Liver (tissue), 8 donors: ENCODE measurements at regions not wholly inside any gene's neighbourhood (a gene's known extent, or its start where the extent isn't known, plus 50 kb on each side); places are given as distances from the start of the nearest gene placed in this dataset.

ENCODE experiments used
- DNase-seq: peaks from one replicate; pipeline ENCODE4 v3.0.0-alpha.2; 2017; ENCODE audit warnings: low spot score
- H3K27ac ChIP-seq, 2 donors: one replicate each; pipeline ENCODE4 v1.7.0; 2013; ENCODE audit warnings: inconsistent platforms in 2 of 2, low read length in 2 of 2, control low read depth in 1 of 2, low read depth in 1 of 2, mild to moderate bottlenecking in 1 of 2
- H3K27me3 ChIP-seq, 4 donors: one replicate each; pipeline versions ENCODE4 v1.6.1 to v1.7.0; 2013; ENCODE audit warnings: low read length in 3 of 4, inconsistent platforms in 1 of 4, mild to moderate bottlenecking in 1 of 4, moderate library complexity in 1 of 4; ENCODE audit not compliant: control insufficient read depth in 4 of 4, insufficient read depth in 4 of 4
- H3K36me3 ChIP-seq, 4 donors: one replicate each; pipeline versions ENCODE4 v1.6.1 to v1.7.0; 2013; ENCODE audit warnings: low read length in 3 of 4, mild to moderate bottlenecking in 3 of 4, low read depth in 1 of 4, moderate library complexity in 1 of 4; ENCODE audit not compliant: control insufficient read depth in 4 of 4, insufficient read depth in 3 of 4
- H3K4me1 ChIP-seq, 4 donors: one replicate each; pipeline versions ENCODE4 v1.6.1 to v1.7.0; 2013; ENCODE audit warnings: low read length in 3 of 4, mild to moderate bottlenecking in 3 of 4, moderate library complexity in 1 of 4; ENCODE audit not compliant: control insufficient read depth in 4 of 4, insufficient read depth in 4 of 4
- H3K4me3 ChIP-seq, 3 donors: one replicate each; pipeline versions ENCODE4 v1.6.1 to v1.7.0; 2013; ENCODE audit warnings: low read length in 3 of 3, control low read depth in 1 of 3, low read depth in 1 of 3, mild to moderate bottlenecking in 1 of 3
- H3K9ac ChIP-seq, 2 donors: one replicate each; pipeline ENCODE4 v1.7.0; 2013; ENCODE audit warnings: low read length in 2 of 2, mild to moderate bottlenecking in 2 of 2, moderate library complexity in 2 of 2, control low read depth in 1 of 2, low read depth in 1 of 2
- H3K9me3 ChIP-seq, 4 donors: one replicate each; pipeline versions ENCODE4 v1.6.1 to v1.7.0; 2013; ENCODE audit warnings: low read length in 3 of 4; ENCODE audit not compliant: control insufficient read depth in 4 of 4
- EGR1 ChIP-seq, 2 donors: IDR thresholded peaks; 2 replicates each; pipeline ENCODE4 v1.6.1; 2016 to 2018; ENCODE audit warnings: antibody characterized with exemption in 2 of 2, low read depth in 2 of 2
- FOXA1 ChIP-seq: IDR thresholded peaks from 2 replicates; pipeline ENCODE4 v1.6.1; 2016; ENCODE audit warnings: antibody characterized with exemption
- GABPA ChIP-seq, 2 donors: IDR thresholded peaks in 1 of 2; conservative IDR thresholded peaks in 1 of 2; 2 replicates each; pipeline ENCODE4 v1.6.1; 2016; ENCODE audit warnings: antibody characterized with exemption in 2 of 2, mild to moderate bottlenecking in 1 of 2, moderate library complexity in 1 of 2
- HNF4A ChIP-seq, 2 donors: conservative IDR thresholded peaks; 2 replicates each; pipeline ENCODE4 v1.6.1; 2016; ENCODE audit warnings: antibody characterized with exemption in 2 of 2, mild to moderate bottlenecking in 2 of 2
- HNF4G ChIP-seq: IDR thresholded peaks from 2 replicates; pipeline ENCODE4 v1.6.1; 2016; ENCODE audit warnings: antibody characterized with exemption
- JUND ChIP-seq, 2 donors: IDR thresholded peaks; 2 replicates each; pipeline ENCODE4 v1.6.1; 2016; ENCODE audit warnings: antibody characterized with exemption in 2 of 2
- NR2F2 ChIP-seq: IDR thresholded peaks from 2 replicates; pipeline ENCODE4 v1.6.1; 2016; ENCODE audit warnings: antibody characterized with exemption
- RAD21 ChIP-seq, 2 donors: IDR thresholded peaks; 2 replicates each; pipeline ENCODE4 v1.6.1; 2016; ENCODE audit warnings: antibody characterized with exemption in 2 of 2, mild to moderate bottlenecking in 2 of 2
- REST ChIP-seq: IDR thresholded peaks from 2 replicates; pipeline ENCODE4 v1.6.1; 2016; ENCODE audit warnings: antibody characterized with exemption, mild to moderate bottlenecking
- RXRA ChIP-seq, 2 donors: IDR thresholded peaks; 2 replicates each; pipeline ENCODE4 v1.6.1; 2017 to 2018; ENCODE audit warnings: antibody characterized with exemption in 2 of 2, mild to moderate bottlenecking in 1 of 2
- SP1 ChIP-seq: IDR thresholded peaks from 2 replicates; pipeline ENCODE4 v1.6.1; 2018; ENCODE audit warnings: antibody characterized with exemption, mild to moderate bottlenecking
- TAF1 ChIP-seq: conservative IDR thresholded peaks from 2 replicates; pipeline ENCODE4 v1.6.1; 2016; ENCODE audit warnings: antibody characterized with exemption, mild to moderate bottlenecking
- YY1 ChIP-seq: IDR thresholded peaks from 2 replicates; pipeline ENCODE4 v1.6.1; 2016; ENCODE audit warnings: antibody characterized with exemption, mild to moderate bottlenecking
- ZBTB33 ChIP-seq: IDR thresholded peaks from 2 replicates; pipeline ENCODE4 v1.6.1; 2016; ENCODE audit warnings: antibody characterized with exemption
- WGBS: extraction: QIAGEN DNeasy Blood & Tissue Kit; methylation state at CpG from one replicate; pipeline ENCODE4 v1.1.7; 2013; 5-methylcytosine and 5-hydroxymethylcytosine counted together
- TF ChIP-seq, protein P1 (sequence below): fragments of 150-350 bp; IDR thresholded peaks from 2 replicates; pipeline ENCODE4 v1.5.1; 2017; ENCODE audit warnings: improper control_type of control experiment, low read depth, low read length; ENCODE audit not compliant: missing input control
- TF ChIP-seq, protein P2 (sequence below): IDR thresholded peaks from 2 replicates; pipeline ENCODE4 v1.6.1; 2016; ENCODE audit warnings: antibody characterized with exemption
- TF ChIP-seq, protein P3 (sequence below): IDR thresholded peaks from 2 replicates; pipeline ENCODE4 v1.6.1; 2016; ENCODE audit warnings: antibody characterized with exemption
- donor health status: healthy.
- donor health status: healthy.
- donor health status: healthy.
- donor health status: healthy.
- donor health status: healthy.

DNA sequence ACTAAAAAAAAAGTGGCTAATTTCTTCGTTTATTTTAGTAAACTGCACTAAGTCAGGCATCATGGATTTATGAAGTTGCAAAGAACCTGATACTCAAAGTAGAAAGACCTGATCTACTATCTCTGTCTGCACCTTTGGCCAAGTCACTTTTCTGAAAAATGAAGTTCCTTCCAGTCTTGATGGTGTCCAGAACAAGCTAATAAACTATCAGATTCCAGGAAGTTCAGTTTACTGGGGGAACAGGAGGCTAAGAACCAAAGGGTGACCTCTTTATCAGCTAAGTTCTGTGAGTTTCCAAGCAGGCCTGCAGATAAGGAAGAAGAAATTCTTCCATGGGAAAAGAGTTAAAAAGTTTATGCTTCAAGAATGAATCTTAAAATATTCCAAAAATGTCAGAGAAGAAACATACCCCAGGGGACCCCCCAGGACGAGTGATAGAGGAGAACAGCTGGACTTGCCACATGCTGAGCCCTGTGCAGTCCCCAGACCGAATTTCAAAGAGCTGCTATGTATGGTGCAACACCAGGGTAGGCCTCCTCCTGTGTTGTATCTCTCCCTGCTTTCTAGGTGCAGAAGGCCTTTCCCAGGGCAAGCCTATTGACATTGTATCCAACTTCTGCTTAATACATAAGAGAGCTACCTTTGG lies 72.8 kb upstream of the FGGY start:
- 69% methylated on average over 3 of the region's 3 CpGs for WGBS
- H3K27me3 ChIP-seq: no peaks in the 10 kb centered on the region
- TF ChIP-seq TAF1: no peak
- TF ChIP-seq FOXA1: no peak
- TF ChIP-seq HNF4A (conservative IDR thresholded peaks at IDR 0.05): no peak
- peak in 1 of 2 donors; percentile 47 for TF ChIP-seq RXRA (IDR thresholded peaks at IDR 0.05)
- TF ChIP-seq GABPA (IDR thresholded peaks at IDR 0.05 in 1 of 2, conservative IDR thresholded peaks at IDR 0.05 in 1 of 2): no peak
- TF ChIP-seq NR2F2: peak; percentile 93
- peak; percentile 31 for TF ChIP-seq SP1
- TF ChIP-seq JUND (IDR thresholded peaks at IDR 0.05): no peak
- TF ChIP-seq, protein P1, sequence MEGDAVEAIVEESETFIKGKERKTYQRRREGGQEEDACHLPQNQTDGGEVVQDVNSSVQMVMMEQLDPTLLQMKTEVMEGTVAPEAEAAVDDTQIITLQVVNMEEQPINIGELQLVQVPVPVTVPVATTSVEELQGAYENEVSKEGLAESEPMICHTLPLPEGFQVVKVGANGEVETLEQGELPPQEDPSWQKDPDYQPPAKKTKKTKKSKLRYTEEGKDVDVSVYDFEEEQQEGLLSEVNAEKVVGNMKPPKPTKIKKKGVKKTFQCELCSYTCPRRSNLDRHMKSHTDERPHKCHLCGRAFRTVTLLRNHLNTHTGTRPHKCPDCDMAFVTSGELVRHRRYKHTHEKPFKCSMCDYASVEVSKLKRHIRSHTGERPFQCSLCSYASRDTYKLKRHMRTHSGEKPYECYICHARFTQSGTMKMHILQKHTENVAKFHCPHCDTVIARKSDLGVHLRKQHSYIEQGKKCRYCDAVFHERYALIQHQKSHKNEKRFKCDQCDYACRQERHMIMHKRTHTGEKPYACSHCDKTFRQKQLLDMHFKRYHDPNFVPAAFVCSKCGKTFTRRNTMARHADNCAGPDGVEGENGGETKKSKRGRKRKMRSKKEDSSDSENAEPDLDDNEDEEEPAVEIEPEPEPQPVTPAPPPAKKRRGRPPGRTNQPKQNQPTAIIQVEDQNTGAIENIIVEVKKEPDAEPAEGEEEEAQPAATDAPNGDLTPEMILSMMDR: no peak
- no peak overlapping the region for H3K4me3 ChIP-seq
- no peak overlapping the region for H3K9ac ChIP-seq
- H3K9me3 ChIP-seq: no peaks in the 10 kb centered on the region
- no peak overlapping the region for H3K27ac ChIP-seq
- no peak for DNase-seq
- peaks cover 0 to 4% (median 3%) of the 10 kb centered on the region in 4 donors for H3K4me1 ChIP-seq
- H3K36me3 ChIP-seq: no peaks in the 10 kb centered on the region

GRCh38 chr1:59225594-59226316 lies 71.1 kb upstream of the FGGY start:
- no peaks in the 10 kb centered on the region for H3K36me3 ChIP-seq
- H3K9ac ChIP-seq: no peak overlapping the region
- H3K27me3 ChIP-seq: no peaks in the 10 kb centered on the region
- 95% methylated on average over 2 of the region's 2 CpGs for WGBS
- no peaks in the 10 kb centered on the region for H3K9me3 ChIP-seq
- DNase-seq: no peak
- no peak for TF ChIP-seq REST
- TF ChIP-seq YY1: no peak
- no peak for TF ChIP-seq EGR1 (IDR thresholded peaks at IDR 0.05; ENCODE audit: low read depth in 2 of 2)
- no peak for TF ChIP-seq ZBTB33
- no peak for TF ChIP-seq HNF4A (conservative IDR thresholded peaks at IDR 0.05)
- TF ChIP-seq FOXA1: no peak
- TF ChIP-seq TAF1: no peak
- TF ChIP-seq, protein P2, sequence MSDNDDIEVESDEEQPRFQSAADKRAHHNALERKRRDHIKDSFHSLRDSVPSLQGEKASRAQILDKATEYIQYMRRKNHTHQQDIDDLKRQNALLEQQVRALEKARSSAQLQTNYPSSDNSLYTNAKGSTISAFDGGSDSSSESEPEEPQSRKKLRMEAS: no peak
- no peak for TF ChIP-seq JUND (IDR thresholded peaks at IDR 0.05)
- no peak for TF ChIP-seq HNF4G
- TF ChIP-seq GABPA (IDR thresholded peaks at IDR 0.05 in 1 of 2, conservative IDR thresholded peaks at IDR 0.05 in 1 of 2): no peak
- no peak for TF ChIP-seq RAD21 (IDR thresholded peaks at IDR 0.05)
- TF ChIP-seq, protein P3, sequence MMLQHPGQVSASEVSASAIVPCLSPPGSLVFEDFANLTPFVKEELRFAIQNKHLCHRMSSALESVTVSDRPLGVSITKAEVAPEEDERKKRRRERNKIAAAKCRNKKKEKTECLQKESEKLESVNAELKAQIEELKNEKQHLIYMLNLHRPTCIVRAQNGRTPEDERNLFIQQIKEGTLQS: no peak
- TF ChIP-seq RXRA (IDR thresholded peaks at IDR 0.05): no peak
- TF ChIP-seq SP1: no peak
- TF ChIP-seq, protein P1: no peak
- H3K4me3 ChIP-seq: no peak overlapping the region
- H3K27ac ChIP-seq: no peak overlapping the region
- peaks cover 0 to 8% (median 4%) of the 10 kb centered on the region in 4 donors for H3K4me1 ChIP-seq
